IPS-11a (cell line): ENCODE measurements at regions not wholly inside any gene's neighbourhood (a gene's known extent, or its start where the extent isn't known, plus 50 kb on each side); places are given as distances from the start of the nearest gene placed in this dataset.

Experiments used
- H3K4me3 ChIP-seq: one replicate; pipeline ENCODE4 v1.5.1; 2013; ENCODE audit warnings: low read depth, low read length, control low read depth

DNA sequence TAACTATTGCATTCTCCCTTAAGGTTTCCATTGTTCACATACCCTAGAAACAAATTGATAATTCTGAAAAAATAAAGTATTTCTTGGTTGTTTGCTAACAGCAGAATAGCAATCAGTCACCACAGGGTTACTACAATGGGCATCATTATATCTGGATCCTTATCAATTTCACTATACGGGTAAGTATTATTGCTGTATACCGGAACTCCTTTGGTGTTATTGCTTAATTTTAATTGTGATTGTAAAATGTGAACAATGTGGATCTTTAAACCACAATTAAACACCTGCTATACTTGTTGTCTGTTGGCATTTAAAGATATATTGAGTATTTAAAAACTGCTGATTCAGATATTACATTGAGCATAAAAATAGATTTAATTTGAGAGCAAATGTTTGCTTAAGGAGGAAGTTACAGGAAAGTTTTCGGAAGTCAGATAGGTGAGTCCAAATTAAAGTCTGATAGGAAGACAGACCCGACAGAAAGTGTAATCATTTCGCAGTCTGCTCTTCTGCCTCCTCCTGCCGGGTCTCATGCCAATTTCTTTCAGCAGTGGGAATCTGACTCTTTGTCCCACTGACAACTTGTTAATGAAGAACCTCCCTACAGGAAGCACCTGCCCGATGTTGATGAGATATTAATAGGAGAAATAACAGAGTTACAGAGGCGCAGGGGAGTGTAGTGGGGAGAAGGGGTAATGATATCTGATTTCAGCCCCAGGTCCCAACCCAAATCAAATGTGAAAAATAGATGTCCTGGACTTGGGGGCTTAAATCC, 169.7 kb upstream of the TBC1D5 start:
- no peak overlapping the region for H3K4me3 ChIP-seq

GRCh38 chr3:17910922-17911321, 168.5 kb upstream of the TBC1D5 start:
- H3K4me3 ChIP-seq, result no peak overlapping the region

DNA sequence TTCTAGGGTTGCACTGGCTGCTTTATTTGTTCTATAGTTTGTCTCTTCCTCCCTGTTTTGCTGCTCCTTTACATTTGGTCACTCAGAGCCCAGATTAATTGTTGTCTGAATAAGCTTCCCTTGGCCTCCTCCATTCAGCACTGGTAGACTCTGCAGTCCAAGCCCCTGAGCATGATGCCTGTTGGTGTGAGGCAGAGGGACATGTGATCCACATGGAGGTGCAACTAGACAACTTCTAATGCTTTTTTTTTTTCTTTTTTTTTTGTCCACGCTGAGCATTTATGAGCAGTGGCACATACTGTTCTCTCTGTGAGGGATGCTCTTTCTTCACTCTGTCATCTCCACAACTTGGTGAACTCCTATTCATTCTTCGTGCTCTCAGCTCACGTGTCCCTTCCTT, 167.3 kb upstream of the TBC1D5 start:
- H3K4me3 ChIP-seq, result no peak overlapping the region

DNA sequence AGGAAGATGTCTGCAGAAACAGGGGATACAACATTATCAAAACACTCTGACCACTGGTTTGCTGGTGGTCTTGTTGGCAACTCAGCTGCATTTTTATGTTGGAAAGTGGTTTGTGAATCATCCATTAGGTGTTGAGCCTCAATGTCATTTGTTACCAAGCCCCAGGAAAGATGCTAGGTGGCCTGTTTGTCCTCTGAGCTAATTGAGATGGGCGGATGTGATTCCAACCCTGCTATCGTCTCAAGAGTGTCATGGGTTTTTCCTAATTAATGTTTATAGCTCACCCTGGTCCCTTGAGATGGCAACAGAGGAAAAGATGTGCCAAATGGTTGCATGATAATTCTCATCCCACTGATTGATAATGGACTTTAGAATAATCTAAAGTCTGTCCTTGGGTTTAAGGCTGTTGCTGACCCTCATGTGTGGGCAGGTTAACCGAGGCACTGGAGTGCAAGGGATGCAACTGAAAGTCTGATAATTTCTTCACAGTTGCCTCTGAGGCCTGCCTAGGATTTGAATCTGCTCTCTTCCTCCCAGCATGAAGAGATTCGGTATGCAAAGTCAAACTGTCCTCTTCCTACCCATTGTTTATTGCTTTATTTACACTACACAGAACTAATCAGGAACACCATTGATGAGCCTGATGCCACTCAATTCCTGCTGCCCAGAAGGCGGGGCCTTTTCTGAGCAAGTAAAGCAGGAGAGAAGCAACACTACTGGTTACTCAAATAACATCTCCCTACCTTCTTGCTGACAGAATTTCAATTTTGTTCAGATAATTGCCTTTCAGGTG, 166.2 kb upstream of the TBC1D5 start:
- no peak overlapping the region for H3K4me3 ChIP-seq

DNA sequence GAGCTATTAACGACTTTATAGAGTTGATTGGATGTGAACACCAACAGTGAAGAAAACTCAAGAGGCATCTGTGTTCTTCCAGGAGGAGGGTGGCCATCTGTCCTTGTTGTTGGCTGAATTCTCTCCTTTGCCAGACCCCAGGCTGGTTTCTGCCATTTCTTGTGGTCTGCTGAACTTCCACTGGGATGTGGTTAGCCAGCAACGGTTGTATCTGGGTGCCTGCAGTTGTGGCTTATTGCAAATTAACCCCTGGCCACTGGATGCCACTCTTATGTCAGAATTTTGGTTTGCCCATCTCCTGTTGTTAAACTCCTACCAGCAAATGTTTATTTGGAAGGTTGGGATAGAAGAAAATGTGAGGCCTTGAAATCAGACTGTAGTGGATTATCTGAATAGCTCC, 163.6 kb upstream of the TBC1D5 start:
- H3K4me3 ChIP-seq, result no peak overlapping the region

DNA sequence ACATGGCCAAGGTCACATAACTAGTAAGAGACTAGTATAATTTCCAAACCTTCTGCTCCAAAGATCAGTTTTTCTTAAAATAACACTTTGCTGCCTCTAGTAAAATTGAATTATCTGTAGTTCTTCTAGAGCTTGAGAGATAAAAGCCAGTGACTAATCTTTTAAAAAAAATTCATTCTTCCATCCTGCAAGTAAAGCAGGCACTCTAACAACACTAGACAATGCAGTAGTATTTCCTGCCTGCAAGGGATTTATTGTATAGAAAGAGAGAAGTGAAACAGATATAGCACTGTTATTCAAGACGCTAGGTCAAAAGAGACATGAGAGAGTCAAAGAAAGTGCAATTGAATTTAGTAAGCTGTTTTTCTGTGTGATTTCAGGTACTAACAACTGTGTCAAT, 159.5 kb upstream of the TBC1D5 start:
- H3K4me3 ChIP-seq, result no peak overlapping the region

DNA sequence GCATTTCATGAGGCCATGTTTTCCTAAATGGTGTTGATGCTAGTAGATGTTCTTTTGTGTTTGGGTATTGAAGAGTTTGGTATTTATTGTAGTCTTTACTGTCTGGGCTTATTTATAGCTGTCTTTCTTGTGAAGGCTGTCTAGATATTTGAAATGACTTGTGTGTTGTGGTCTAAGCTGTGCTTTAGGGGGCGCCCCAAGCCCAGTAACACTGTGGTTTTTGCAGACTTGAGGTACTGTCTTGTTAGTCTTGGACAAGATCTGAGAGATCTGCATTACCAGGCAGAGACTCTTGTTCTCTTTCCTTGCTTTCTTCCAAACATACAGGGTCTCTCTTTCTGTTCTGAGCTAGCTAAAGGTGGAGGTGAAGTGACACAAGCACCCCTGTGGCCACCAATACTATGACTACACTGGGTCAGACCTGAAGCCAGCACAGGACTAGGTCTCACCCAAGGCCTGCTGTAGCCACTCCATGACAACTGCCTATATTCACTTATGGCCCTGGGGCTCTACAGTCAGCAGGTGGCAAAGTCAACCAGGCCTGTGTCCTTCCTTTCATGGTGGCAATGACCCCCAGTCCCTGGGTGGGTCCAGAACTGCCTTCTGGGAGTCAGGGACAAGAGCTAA, 152.1 kb upstream of the TBC1D5 start:
- no peak overlapping the region for H3K4me3 ChIP-seq

DNA sequence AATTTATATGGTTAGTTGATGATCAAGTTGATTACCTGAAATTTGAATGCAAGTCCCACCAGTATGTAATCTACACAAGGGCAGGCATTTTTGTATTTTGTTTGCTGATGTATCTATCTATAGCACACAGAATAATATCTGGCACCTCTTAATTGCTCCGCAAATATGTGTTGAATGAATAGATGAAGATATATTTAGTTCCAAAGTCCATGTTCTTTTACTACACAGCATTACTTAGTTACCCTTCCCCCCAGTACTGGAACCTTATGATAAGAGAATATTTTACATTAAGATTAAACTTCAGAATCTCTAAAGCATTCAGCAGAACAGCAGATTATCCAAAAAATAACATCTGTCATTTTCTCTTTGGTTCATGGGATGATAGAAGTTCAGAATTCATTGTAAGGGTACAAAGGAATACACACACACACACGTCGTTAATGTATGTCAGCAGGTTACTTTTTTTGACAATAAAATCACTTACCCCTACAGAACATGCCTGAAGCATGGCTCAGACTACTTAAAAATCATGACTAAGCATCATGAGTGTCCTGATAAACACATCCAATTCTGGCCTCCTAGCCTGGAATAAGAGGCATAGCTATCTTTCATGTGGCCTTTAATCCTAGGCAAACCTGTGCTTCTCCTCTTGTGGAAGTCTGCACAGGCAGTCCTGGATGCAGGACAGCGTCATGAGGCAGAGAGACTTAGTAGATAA, 148.9 kb upstream of the TBC1D5 start:
- no peak overlapping the region for H3K4me3 ChIP-seq

DNA sequence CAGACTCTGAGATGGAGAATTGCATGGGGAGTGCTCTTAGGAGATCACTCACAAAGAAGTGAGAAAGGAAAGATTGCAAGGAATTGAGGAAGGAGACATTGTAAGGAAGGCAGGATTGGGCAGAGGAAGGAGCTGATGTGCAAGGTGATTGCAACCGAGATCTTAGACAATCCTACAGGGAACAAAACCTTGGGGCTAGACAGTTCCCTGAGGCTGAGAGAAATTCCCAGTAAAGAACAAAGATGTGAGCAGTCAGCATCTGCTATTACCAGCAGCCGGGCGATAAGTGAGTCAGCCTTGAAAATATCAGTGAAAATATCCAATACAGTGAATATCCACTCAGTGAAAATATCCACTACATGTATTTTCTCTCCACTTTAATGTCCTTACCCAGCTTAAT, 143.6 kb upstream of the TBC1D5 start:
- H3K4me3 ChIP-seq, result no peak overlapping the region

- no peak overlapping the region for H3K4me3 ChIP-seq
Observed at GRCh38 chr3:17882981-17883380, 140.6 kb upstream of the TBC1D5 start.

GRCh38 chr3:17877299-17877698, 134.9 kb upstream of the TBC1D5 start:
- H3K4me3 ChIP-seq, result no peak overlapping the region

- no peak overlapping the region for H3K4me3 ChIP-seq
Observed at GRCh38 chr3:17874636-17875035, 132.2 kb upstream of the TBC1D5 start.

DNA sequence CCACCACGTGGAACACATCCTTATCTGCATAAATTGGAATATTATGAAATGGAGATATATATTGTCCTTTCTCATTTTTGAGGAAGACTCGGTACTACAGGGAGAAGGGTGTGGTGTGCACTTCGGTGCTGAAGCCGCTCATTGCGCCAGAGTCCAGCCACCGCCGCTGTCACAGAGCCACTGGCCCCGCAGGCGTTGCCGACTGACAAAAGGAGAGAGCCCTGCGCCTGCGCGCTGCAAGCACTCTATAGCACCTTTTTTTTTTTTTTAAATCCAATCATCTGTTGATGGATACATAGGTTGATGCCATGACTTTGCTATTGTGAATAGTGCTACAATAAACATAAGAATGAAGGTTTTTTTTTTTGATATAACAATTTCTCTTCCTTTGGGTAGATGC, 130.0 kb upstream of the TBC1D5 start:
- no peak overlapping the region for H3K4me3 ChIP-seq

- H3K4me3 ChIP-seq, result no peak overlapping the region
Observed at GRCh38 chr3:17865631-17866030, 123.2 kb upstream of the TBC1D5 start.

- peak overlapping the region; percentile 18 for H3K4me3 ChIP-seq
Observed at GRCh38 chr3:17861476-17861875, 119.0 kb upstream of the TBC1D5 start.

DNA sequence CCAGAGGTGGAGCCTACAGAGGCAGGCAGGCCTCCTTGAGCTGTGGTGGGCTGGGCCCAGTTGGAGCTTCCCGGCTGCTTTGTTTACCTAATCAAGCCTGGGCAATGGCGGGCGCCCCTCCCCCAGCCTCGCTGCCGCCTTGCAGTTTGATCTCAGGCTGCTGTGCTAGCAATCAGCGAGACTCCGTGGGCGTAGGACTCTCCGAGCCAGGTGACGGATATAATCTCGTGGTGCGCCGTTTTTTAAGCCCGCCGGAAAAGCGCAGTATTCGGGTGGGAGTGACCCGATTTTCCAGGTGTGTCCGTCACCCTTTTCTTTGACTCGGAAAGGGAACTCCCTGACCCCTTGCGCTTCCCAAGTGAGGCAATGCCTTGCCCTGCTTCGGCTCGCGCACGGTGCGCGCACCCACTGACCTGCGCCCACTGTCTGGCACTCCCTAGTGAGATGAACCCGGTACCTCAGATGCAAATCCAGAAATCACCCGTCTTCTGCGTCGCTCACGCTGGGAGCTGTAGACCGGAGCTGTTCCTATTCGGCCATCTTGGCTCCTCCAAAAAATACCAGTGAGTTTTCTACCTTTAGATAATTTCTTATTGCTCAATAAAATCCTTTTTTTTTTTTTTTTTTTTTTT, 118.5 kb upstream of the TBC1D5 start:
- peak overlapping the region; percentile 20 for H3K4me3 ChIP-seq

DNA sequence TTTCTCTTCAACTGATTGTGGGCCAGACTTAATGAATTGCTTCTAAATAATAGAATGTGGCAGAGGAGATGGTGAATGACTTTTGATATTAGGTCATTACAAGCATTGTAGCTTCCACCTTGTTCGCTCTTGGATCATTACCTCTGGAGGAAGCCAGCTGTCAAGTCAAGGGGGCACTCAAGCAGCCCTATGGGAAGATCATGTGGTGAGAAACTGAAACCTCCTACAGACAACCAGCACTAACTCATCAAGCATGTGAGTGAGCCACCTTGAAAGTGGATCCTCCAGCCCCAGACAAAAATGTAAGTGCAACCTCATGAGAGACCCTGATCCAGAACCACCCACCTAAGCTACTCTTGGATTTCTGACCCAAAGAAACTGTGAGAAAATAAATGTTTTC, 109.8 kb upstream of the TBC1D5 start:
- H3K4me3 ChIP-seq, result no peak overlapping the region

DNA sequence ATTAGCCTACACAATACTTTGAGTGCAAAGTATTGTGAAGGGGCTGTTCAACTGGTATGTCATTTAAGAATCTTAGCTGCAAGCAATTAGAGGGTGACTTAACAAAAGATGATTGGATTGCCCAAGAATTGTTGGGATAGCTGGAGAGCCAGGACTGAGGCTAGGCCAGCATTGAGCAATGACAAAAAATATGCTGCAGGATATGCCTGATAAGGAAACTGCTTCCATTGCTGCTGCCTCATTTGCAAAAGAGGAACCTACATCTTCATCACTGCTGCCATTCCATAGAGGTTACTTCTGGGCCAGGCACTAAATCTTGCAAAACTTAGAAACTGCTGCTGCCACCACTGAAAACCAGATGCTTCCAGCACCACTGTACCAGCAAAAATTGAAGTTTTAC, 108.0 kb upstream of the TBC1D5 start:
- no peak overlapping the region for H3K4me3 ChIP-seq

DNA sequence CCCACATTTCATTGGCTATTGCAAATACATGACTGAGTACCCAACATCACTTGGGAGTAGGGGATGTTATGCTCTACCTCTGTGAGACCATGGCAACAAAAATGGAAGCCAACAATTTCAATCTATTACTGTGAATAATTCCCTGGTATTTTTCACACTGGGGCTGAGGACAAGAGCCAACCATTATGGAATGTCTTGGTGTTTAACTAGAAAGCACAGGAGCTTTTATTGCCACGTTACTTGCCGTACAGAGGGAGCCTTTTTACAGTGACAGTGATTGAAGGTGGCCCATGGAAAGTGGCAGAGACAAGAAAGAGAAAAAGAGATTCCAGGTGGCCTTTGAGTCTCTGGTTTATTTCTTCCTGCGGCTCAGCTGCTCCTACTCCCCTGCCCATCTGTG, 105.7 kb upstream of the TBC1D5 start:
- H3K4me3 ChIP-seq, result no peak overlapping the region

- no peak overlapping the region for H3K4me3 ChIP-seq
Observed at GRCh38 chr3:17847156-17847555, 104.7 kb upstream of the TBC1D5 start.

GRCh38 chr3:17846466-17846865, 104.0 kb upstream of the TBC1D5 start:
- H3K4me3 ChIP-seq, result no peak overlapping the region
